HepG2 (cell line): ENCODE measurements at regions not wholly inside any gene's neighbourhood (a gene's known extent, or its start where the extent isn't known, plus 50 kb on each side); places are given as distances from the start of the nearest gene placed in this dataset.
"Not testable (repeated sequence)": the region's sequence is repeated elsewhere in the genome, so short reads cannot be mapped to it uniquely, and the experiment has no call there.

Source experiments
- ATAC-seq: fragments of 200-7000 bp; cut with Tn5 transposase; 3 replicates; pipeline ENCODE4 v1.9.1; 2020; ENCODE audit warnings: mild to moderate bottlenecking, moderate library complexity
- BruUV-seq: library from RNA; stranded (reverse); fragments of 400-500 nt; replicated peaks from 2 replicates; lab custom pipeline; 2021; lab: Mats Ljungman, UMichigan
- CTCF ChIA-PET: fragments of 300-600 bp; formaldehyde crosslinking; extraction: SDS; loops from one replicate; lab custom pipeline; 2021; ENCODE audit warnings: low total read pairs, inconsistent platforms, low intra/inter-chr PET ratio; lab: Yijun Ruan, JAX
- POLR2A ChIA-PET: fragments of 350-600 bp; sonication (Branson Sonifier 250); formaldehyde crosslinking; loops from one replicate; lab custom pipeline; 2020; ENCODE audit warnings: antibody characterized with exemption, inconsistent platforms; lab: Yijun Ruan, JAX
- DNase-seq: peaks from one replicate; pipeline ENCODE4 v3.0.0-alpha.2; 2015; ENCODE audit warnings: low spot score
- FAIRE-seq: peaks from 3 replicates; lab custom pipeline; 2011; peaks lifted over from hg19 to GRCh38; lab: Jason Lieb, UNC
- H2AFZ ChIP-seq: one replicate; pipeline ENCODE4 v1.6.1; 2011; ENCODE audit warnings: low read length, inconsistent platforms
- H3K27ac ChIP-seq: fragments of 300-600 bp; 3 replicates; pipeline ENCODE4 v1.8.0; 2011; ENCODE audit warnings: mixed run types, mild to moderate bottlenecking, mixed read lengths, low read length, inconsistent platforms; ENCODE audit not compliant: insufficient read depth; ENCODE audit errors: extremely low read length
- H3K27me3 ChIP-seq, 2 experiments: fragments of 200-600 bp in 1 of 2; 2 replicates in 1 of 2; 3 replicates in 1 of 2; pipeline versions ENCODE4 v1.6.0 to v1.8.0; 2011; ENCODE audit warnings: low read length in 2 of 2, mild to moderate bottlenecking in 2 of 2, moderate library complexity in 2 of 2, inconsistent platforms in 1 of 2; ENCODE audit not compliant: insufficient read depth in 2 of 2, control insufficient read depth in 1 of 2
- H3K36me3 ChIP-seq, 2 experiments: fragments of 200-600 bp in 1 of 2; replicated peaks in 1 of 2; 2 replicates in 1 of 2; 3 replicates in 1 of 2; pipeline versions ENCODE4 v1.5.1 to v1.8.0; 2011; ENCODE audit warnings: low read length in 2 of 2, inconsistent platforms in 1 of 2; ENCODE audit not compliant: insufficient read depth in 2 of 2, control insufficient read depth in 1 of 2
- H3K4me1 ChIP-seq: 2 replicates; pipeline ENCODE4 v1.5.1; 2012; ENCODE audit warnings: low read length, inconsistent platforms; ENCODE audit not compliant: insufficient read depth
- H3K4me2 ChIP-seq: 2 replicates; pipeline ENCODE4 v1.6.0; 2011; ENCODE audit warnings: low read depth, low read length, inconsistent platforms
- H3K4me3 ChIP-seq, 3 experiments: fragments of 200-600 bp in 1 of 3; sonication (generic), shearing (Covaris generic) in 1 of 3; replicated peaks in 1 of 3; 2 replicates each; pipeline ENCODE4 v1.5.1; 2011 to 2016; ENCODE audit warnings: low read length in 3 of 3, inconsistent platforms in 2 of 3, low read depth in 2 of 3, mild to moderate bottlenecking in 2 of 3, control low read depth in 1 of 3, mixed read lengths in 1 of 3; ENCODE audit not compliant: insufficient read depth in 1 of 3
- H3K79me2 ChIP-seq: one replicate; pipeline ENCODE4 v1.6.1; 2011; ENCODE audit warnings: low read length, inconsistent platforms; ENCODE audit not compliant: insufficient read depth
- H3K9ac ChIP-seq: 2 replicates; pipeline ENCODE4 v1.6.0; 2011; ENCODE audit warnings: mild to moderate bottlenecking, low read depth, low read length, inconsistent platforms; ENCODE audit not compliant: insufficient read depth
- H3K9me3 ChIP-seq: 2 replicates; pipeline ENCODE4 v1.5.1; 2012; ENCODE audit warnings: mild to moderate bottlenecking, low read length
- H4K20me1 ChIP-seq: 2 replicates; pipeline ENCODE4 v1.6.0; 2011; ENCODE audit warnings: inconsistent platforms, mild to moderate bottlenecking, low read length, moderate library complexity; ENCODE audit not compliant: insufficient read depth
- BRCA1 ChIP-seq: sonication (generic); formaldehyde crosslinking; IDR thresholded peaks from 2 replicates; pipeline ENCODE4 v1.4.0; 2020; ENCODE audit warnings: missing genetic modification reagents
- JARID2 ChIP-seq: sonication (generic); formaldehyde crosslinking; IDR thresholded peaks from 2 replicates; pipeline ENCODE4 v1.8.1; 2023; ENCODE audit warnings: missing genetic modification reagents, inconsistent platforms; ENCODE audit not compliant: insufficient replicate concordance
- KMT2B ChIP-seq: IDR thresholded peaks from 2 replicates; pipeline ENCODE4 v1.6.1; 2016; ENCODE audit warnings: missing genetic modification reagents, missing compliant biosample characterization
- NR0B2 ChIP-seq: sonication (generic); formaldehyde crosslinking; IDR thresholded peaks from 2 replicates; pipeline ENCODE4 v1.4.0; 2020; ENCODE audit warnings: mild to moderate bottlenecking, missing genetic modification reagents
- RBM39 ChIP-seq: fragments of 200-400 bp; formaldehyde crosslinking; IDR thresholded peaks from one replicate; pipeline ENCODE4 v1.6.1; 2018; ENCODE audit warnings: antibody characterized with exemption, mild to moderate bottlenecking, low read depth, low read length; ENCODE audit not compliant: poor library complexity, severe bottlenecking
- RXRA ChIP-seq: sonication (generic); formaldehyde crosslinking; IDR thresholded peaks from 2 replicates; pipeline ENCODE4 v1.5.1; 2020; ENCODE audit warnings: missing genetic modification reagents
- TBX2 ChIP-seq: sonication (generic); formaldehyde crosslinking; IDR thresholded peaks from 2 replicates; pipeline ENCODE4 v1.5.0; 2020; ENCODE audit warnings: missing genetic modification reagents, mild to moderate bottlenecking, borderline replicate concordance
- ZC3H13 ChIP-seq: sonication (generic); formaldehyde crosslinking; IDR thresholded peaks from 2 replicates; pipeline ENCODE4 v1.8.1; 2023; ENCODE audit warnings: mild to moderate bottlenecking, missing genetic modification reagents, moderate library complexity
- ZHX1 ChIP-seq: sonication (generic); formaldehyde crosslinking; IDR thresholded peaks from 2 replicates; pipeline ENCODE4 v1.8.1; 2022; ENCODE audit warnings: low read depth, mild to moderate bottlenecking, missing genetic modification reagents
- ZNF382 ChIP-seq: sonication (generic); formaldehyde crosslinking; IDR thresholded peaks from 2 replicates; pipeline ENCODE4 v1.5.0; 2020; ENCODE audit warnings: missing genetic modification reagents, mild to moderate bottlenecking, borderline replicate concordance
- ZNF660 ChIP-seq: sonication (generic); formaldehyde crosslinking; IDR thresholded peaks from 2 replicates; pipeline ENCODE4 v1.5.1; 2020; ENCODE audit warnings: mild to moderate bottlenecking, low read depth, missing genetic modification reagents, borderline replicate concordance
- WGBS: methylation state at CpG from one replicate; pipeline ENCODE4 v1.1.6; 2017; ENCODE audit warnings: low lambda C conversion rate; 5-methylcytosine and 5-hydroxymethylcytosine counted together
- in situ Hi-C: cut with HindIII; loops from 2 replicates; pipeline ENCODE4 v1.10.0; 2017; ENCODE audit warnings: low pct_unique_long_range_greater_than_20kb; ENCODE audit not compliant: extremely low pct_ligation_motif_present
- intact Hi-C: fragments of 100-400 bp; cut with micrococcal nuclease; formaldehyde crosslinking; loops from one replicate; pipeline ENCODE4 v1.10.0; 2022; ENCODE audit not compliant: unreplicated experiment

- Histone ChIP-seq H3K9ac (no peak overlapping the region), H3K36me3 (no peaks in the 10 kb centered on the region), H3K9me3 (no peaks in the 10 kb centered on the region), H3K27me3 (no peaks in the 10 kb centered on the region; a peak in 1 of 5 replicates), H3K4me1 (no peaks in the 10 kb centered on the region), H3K27ac (no peak overlapping the region), H3K79me2 (no peaks in the 10 kb centered on the region), H3K4me2 (no peak overlapping the region), H2AFZ (no peak overlapping the region), H4K20me1 (no peaks in the 10 kb centered on the region), H3K4me3 (no peak overlapping the region)
- no peak for TF ChIP-seq TBX2 (CRISPR knock-in tag)
- no peak for TF ChIP-seq BRCA1 (CRISPR knock-in tag)
- TF ChIP-seq RBM39 = no peak
- TF ChIP-seq NR0B2 = no peak
- no peak for TF ChIP-seq ZNF382 (CRISPR knock-in tag)
- TF ChIP-seq KMT2B (CRISPR knock-in tag) = no peak
- no peak for TF ChIP-seq RXRA (CRISPR knock-in tag)
- no peak for TF ChIP-seq JARID2
- TF ChIP-seq ZC3H13 (CRISPR knock-in tag) = no peak
- TF ChIP-seq ZHX1 (CRISPR knock-in tag) = no peak
- TF ChIP-seq ZNF660 (CRISPR knock-in tag) = no peak
- in situ Hi-C loops = no loop called here
- no peak for FAIRE-seq
- no TSS peak for BruUV-seq
- intact Hi-C loops = no loop called here
- DNase-seq = no peak
- ATAC-seq = no peak
- CTCF ChIA-PET = no interaction called here
- 2% methylated on average over 2 of the region's 2 CpGs for whole genome bisulfite sequencing
- POLR2A ChIA-PET = no interaction called here
Measured at GRCh38 chr4:111960241-111960667, 185.0 kb upstream of the FAM241A start.

- POLR2A ChIA-PET, BruUV-seq, DNase-seq, CTCF ChIA-PET, H3K9me3 ChIP-seq, ATAC-seq, in situ Hi-C loops, FAIRE-seq, H4K20me1 ChIP-seq, intact Hi-C loops, H3K27me3 ChIP-seq, H3K27ac ChIP-seq, H3K36me3 ChIP-seq, H3K4me1 ChIP-seq, H3K9ac ChIP-seq, H3K4me3 ChIP-seq, H2AFZ ChIP-seq, H3K79me2 ChIP-seq, H3K4me2 ChIP-seq: not testable (repeated sequence)
- WGBS = 7% methylated on average over 3 of the region's 5 CpGs
Measured at GRCh38 chr4:111961026-111961425, 184.2 kb upstream of the FAM241A start.
